Epithelial cell of prostate (primary cell): ENCODE measurements at regions not wholly inside any gene's neighbourhood (a gene's known extent, or its start where the extent isn't known, plus 50 kb on each side); places are given as distances from the start of the nearest gene placed in this dataset.
A peak's percentile ranks its signal among the peaks of the same experiment; 100 is the strongest.
"Not testable (repeated sequence)": the region's sequence is repeated elsewhere in the genome, so short reads cannot be mapped to it uniquely, and the experiment has no call there.

Source experiments
- DNase-seq: peaks from one replicate; pipeline ENCODE4 v3.0.0-alpha.2; 2011; ENCODE audit warnings: low read depth, low spot score
- H3K27ac ChIP-seq: fragments of 450-650 bp; 2 replicates; pipeline ENCODE4 v1.5.1; 2017; ENCODE audit warnings: mild to moderate bottlenecking

GRCh38 chr20:50433001-50433761, 77.0 kb upstream of the PTPN1 start:
- H3K27ac ChIP-seq = no peak overlapping the region
- DNase-seq = no peak

GRCh38 chr20:50434321-50434652, 75.9 kb upstream of the PTPN1 start:
- no peak for DNase-seq
- H3K27ac ChIP-seq = peak overlapping the region; percentile 65

GRCh38 chr20:50434653-50435396, 75.4 kb upstream of the PTPN1 start:
- H3K27ac ChIP-seq = peak overlapping the region; percentile 65

GRCh38 chr20:50435397-50436051, 74.7 kb upstream of the PTPN1 start:
- H3K27ac ChIP-seq = peak overlapping the region; percentile 65
- DNase-seq = no peak

More at GRCh38 chr20:50434653-50435396, 75.4 kb upstream of the PTPN1 start:
- DNase-seq = peak; percentile 65

GRCh38 chr20:50436052-50436656, 74.0 kb upstream of the PTPN1 start:
- no peak overlapping the region for H3K27ac ChIP-seq
- no peak for DNase-seq

GRCh38 chr20:50436696-50437095, 73.5 kb upstream of the PTPN1 start:
- H3K27ac ChIP-seq = no peak overlapping the region
- no peak for DNase-seq

- peak overlapping the region; percentile 99 for H3K27ac ChIP-seq
Measured at GRCh38 chr20:50438986-50439407, 71.2 kb upstream of the PTPN1 start.

GRCh38 chr20:50439539-50440453, 70.4 kb upstream of the PTPN1 start:
- peak overlapping the region; percentile 99 for H3K27ac ChIP-seq
- DNase-seq = no peak

More at GRCh38 chr20:50438986-50439407, 71.2 kb upstream of the PTPN1 start:
- peak; percentile 97 for DNase-seq

- no peak for DNase-seq
- H3K27ac ChIP-seq = no peak overlapping the region
Measured at GRCh38 chr20:50442512-50442911, 67.7 kb upstream of the PTPN1 start.

- H3K27ac ChIP-seq = no peak overlapping the region
- no peak for DNase-seq
Measured at GRCh38 chr20:50445354-50446151, 64.6 kb upstream of the PTPN1 start.

GRCh38 chr20:50446351-50447101, 63.7 kb upstream of the PTPN1 start:
- no peak for DNase-seq
- no peak overlapping the region for H3K27ac ChIP-seq

GRCh38 chr20:50447102-50447804, 62.9 kb upstream of the PTPN1 start:
- H3K27ac ChIP-seq = no peak overlapping the region
- no peak for DNase-seq

- no peak for DNase-seq
- H3K27ac ChIP-seq = no peak overlapping the region
Measured at GRCh38 chr20:50447817-50448216, 62.4 kb upstream of the PTPN1 start.

GRCh38 chr20:50448625-50449403, 61.4 kb upstream of the PTPN1 start:
- H3K27ac ChIP-seq, DNase-seq: not testable (repeated sequence)

- no peak overlapping the region for H3K27ac ChIP-seq
- no peak for DNase-seq
Measured at GRCh38 chr20:50449738-50450492, 60.3 kb upstream of the PTPN1 start.

- no peak for DNase-seq
- H3K27ac ChIP-seq = no peak overlapping the region
Measured at GRCh38 chr20:50450493-50450826, 59.7 kb upstream of the PTPN1 start.
